NCI-H2171 treated with DMSO at 0.1 percent for 48 hours (cell line): ENCODE measurements at regions not wholly inside any gene's neighbourhood (a gene's known extent, or its start where the extent isn't known, plus 50 kb on each side); places are given as distances from the start of the nearest gene placed in this dataset.

Experiments
- DNase-seq: peaks from one replicate; lab custom pipeline; 2025; lab: John Stamatoyannopoulos, UW

DNA sequence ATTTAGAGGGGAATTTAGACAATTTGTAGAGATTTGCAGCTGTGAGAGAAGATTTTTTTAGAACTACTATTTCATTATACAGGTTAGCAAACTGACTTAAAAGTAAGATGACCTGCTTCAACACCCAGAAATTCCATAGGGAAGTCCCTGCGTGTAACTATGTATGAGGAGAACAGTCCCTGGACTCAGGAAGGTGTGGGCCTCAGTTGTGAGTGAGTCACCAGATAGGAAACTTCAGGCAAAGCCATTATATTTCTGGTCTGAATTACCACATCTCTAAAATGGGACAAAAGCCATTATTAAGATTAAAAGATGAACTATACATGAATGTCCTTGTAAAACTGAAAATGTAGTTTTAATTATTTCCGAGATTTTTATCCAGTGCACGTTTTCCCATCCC, 488.3 kb upstream of the GOLIM4 start:
- DNase-seq = no peak

GRCh38 chr3:168582503-168582902, 486.8 kb upstream of the GOLIM4 start:
- DNase-seq = no peak

GRCh38 chr3:168581771-168582225, 486.1 kb upstream of the GOLIM4 start:
- no peak for DNase-seq

DNA sequence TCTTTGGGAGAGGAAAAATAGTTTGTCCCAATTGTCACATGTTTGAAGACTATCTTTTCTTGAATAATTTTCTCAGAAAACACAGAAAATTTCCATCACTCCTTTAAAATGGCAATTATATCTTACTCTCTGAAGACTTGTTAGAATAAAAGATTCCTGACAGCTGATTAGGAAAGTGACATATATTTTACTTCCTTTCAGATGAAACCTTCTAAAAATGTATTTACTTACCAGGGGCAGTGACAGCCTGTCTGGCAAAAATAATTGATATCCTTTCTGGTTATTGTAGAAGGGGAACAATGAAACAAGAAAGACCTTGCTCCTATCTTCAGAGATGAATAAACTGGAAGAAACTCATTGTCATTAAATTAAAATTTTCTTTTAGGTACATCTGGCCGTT, 483.3 kb upstream of the GOLIM4 start:
- DNase-seq = no peak

DNA sequence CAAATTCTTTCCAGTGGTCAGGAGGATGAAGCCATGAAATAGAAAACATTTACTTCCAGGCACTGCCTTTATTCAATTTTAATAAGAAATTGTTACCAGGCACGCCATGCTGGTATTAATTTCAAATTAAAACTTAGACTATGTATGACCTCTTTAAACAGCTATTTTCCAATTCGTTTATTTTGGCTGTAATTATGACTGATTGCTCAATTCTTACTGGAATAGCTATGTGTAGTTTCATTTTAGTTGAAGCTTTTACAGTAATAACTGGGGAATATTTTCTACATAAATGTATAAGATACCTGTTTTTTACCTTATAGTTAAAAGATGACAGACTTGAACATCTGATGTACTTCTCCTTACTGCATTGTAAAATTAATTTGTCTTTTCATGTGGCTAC, 480.0 kb upstream of the GOLIM4 start:
- DNase-seq = no peak

- DNase-seq = no peak
These were observed 478.9 kb upstream of the GOLIM4 start for GRCh38 chr3:168574455-168575158.

- DNase-seq = no peak
These were observed 474.9 kb upstream of the GOLIM4 start for GRCh38 chr3:168570404-168571155.

DNA sequence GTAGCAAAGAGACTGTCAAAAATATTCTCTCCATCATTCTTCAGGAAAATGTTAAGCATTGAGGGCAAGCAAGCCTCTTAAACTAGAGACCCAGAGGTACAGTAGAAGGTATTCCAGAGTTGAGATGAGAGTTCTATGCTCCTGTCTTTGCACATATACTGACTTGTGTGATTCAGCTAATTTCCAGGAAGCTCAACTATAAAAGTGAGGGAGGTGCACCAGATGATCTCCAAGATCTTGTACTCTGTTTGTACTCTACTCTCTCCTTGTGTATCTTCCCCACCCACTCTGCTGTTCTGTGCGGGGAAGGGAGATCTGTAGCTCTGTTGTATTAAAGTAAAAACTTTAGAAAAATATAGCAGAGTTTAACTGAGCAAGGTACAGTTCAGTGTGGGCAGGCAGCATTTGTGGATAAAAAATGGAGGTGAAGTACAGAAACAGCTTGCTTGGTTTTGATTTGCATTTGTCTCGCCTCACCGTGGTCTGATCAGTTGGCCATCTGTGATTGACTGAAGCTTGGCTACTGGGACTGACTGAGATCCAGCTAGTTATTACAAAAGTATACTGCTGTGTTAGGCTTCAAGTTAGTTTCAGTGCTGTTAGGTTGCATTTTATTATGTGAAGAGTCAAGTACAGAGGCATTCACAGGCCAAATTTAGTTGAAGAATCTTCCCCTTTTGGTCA, 463.1 kb upstream of the GOLIM4 start:
- DNase-seq = no peak

- no peak for DNase-seq
These were observed 456.5 kb upstream of the GOLIM4 start for GRCh38 chr3:168552251-168552650.

DNA sequence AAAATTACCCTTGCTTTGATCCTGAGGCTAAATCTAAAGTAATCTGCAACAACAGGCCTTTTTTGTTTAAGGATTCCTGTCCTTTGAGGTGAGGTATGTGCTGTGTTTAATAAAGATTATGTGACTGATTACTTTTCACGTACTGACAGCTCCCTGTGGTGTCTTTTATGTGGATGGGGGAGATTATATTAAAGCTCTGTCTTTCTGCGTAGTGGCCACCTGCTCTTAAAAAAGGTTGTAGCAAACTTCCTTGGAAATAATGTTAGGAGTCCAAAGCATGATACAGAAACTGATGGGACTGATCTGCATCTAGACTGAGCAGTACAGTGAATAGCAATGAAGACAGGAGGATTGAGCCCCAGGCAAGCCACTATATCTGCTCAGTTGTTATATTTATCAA, 453.0 kb upstream of the GOLIM4 start:
- DNase-seq = no peak

GRCh38 chr3:168546707-168547106, 451.0 kb upstream of the GOLIM4 start:
- DNase-seq = no peak

- DNase-seq = no peak
These were observed 449.9 kb upstream of the GOLIM4 start for GRCh38 chr3:168545591-168545990.

- DNase-seq = no peak
These were observed 448.6 kb upstream of the GOLIM4 start for GRCh38 chr3:168544097-168544957.

- DNase-seq = no peak
These were observed 445.0 kb upstream of the GOLIM4 start for GRCh38 chr3:168540726-168541125.

DNA sequence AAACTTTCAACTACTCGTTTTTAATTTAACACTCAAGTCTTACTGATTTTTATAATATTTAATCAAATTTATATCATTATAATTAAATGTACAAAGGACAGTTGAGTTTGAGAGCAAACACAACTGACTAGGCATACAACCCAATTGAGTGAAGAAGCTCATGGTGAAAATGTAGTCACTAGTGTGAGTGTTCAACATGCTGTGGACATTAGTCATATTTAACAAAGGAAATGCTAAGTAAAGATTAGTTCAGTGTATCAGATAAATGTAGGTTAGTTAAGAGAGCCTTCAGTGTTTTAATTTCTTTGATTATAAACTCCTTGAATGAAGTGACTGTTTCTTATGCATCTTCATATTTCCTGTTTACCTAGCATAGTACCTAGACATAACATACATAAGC, 444.2 kb upstream of the GOLIM4 start:
- no peak for DNase-seq

- DNase-seq = no peak
These were observed 439.0 kb upstream of the GOLIM4 start for GRCh38 chr3:168534761-168535160.

DNA sequence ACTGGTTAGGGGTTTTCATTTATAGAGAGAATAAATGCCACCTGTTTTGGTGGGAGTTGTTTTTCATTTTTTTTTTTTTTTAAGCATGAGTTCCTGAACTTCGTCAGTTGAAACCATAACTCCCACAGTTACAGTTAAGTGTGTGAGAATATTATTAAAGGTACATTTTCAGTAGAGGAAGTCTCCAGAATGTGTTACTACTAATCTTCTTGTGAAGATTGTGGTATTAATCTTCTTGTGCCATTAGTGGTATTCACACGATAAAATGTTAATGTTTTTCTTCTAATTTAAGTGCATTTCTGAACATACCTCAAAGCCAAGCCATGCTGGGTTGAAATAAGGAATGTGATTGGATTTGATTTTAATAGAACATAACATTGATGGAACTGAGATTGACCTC, 437.9 kb upstream of the GOLIM4 start:
- DNase-seq = no peak

DNA sequence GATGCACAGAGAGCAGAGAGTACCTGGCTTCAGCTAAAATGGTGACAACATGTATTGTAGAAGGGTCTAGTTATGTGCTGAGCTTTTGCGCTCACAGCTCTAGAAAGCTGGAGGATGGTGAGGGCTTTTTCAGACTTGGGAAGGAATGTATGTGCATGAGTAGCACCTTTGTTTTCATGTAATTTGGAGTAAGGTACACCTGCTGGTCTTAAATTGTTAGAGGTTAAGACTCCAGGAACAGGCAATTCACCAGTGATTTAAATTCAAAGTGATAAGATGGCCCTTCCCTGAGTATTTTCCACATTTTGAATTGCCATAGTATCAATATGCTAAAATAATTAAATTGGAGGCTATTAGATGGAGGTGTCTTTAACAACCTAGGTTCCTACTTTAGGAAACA, 436.4 kb upstream of the GOLIM4 start:
- no peak for DNase-seq

- no peak for DNase-seq
These were observed 435.4 kb upstream of the GOLIM4 start for GRCh38 chr3:168531116-168531515.

DNA sequence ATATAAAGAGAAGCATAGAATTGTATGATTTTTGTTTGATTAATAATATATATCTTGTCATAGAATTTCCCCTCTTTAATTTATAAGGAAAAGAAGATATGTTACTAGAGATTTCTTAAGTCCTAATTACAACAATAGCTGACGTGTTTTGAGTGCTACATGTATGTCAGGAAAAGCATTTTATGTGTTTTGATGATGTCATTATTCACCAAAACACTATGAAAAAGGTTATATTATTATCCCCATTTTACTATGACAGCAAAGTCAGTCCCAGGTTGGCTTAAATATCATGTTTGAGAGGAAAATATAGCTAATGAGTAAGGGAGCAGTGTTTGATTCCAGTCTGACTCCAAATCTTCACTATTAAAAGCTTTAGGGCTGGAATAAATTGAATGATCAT, 428.4 kb upstream of the GOLIM4 start:
- no peak for DNase-seq

DNA sequence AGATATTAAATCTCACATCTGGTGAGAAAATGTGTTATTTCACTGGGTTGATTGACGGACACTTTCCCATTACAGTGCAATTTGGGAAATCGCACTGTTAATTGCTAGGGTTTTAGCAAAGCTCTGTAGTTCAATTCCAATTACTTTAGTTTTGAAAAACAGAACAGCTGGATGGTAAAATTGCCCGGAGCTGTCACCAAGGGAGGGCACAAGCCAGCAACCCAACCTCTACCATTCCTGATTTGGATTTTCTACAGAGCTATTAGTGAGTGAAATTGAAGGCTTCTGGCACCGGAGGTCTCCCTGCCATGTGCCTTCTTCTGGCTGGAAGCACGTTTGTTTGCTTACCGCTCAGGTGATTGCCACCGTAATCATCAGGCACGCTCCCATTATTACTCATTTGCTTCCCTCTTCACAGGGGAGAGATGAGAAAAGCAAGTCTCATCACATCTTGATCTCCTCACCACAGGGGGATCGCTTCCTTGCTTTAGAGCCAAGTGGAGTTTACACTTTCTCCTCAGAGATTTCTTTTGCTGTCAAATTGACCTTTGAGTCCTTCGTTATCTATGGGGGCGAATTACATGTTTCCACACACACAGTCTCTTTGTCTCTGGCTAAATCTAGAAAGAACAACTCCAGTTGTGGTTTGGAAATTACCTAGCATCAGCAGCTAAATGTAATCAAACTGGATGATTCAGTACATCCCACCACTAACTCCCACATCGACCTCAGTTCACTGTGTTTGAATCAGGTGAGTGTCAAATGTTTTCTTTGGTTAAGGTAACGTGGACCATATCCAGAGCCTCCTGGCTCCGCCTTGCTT, 421.7 kb upstream of the GOLIM4 start:
- no peak for DNase-seq
